NT2/D1 (cell line): ENCODE measurements at regions not wholly inside any gene's neighbourhood (a gene's known extent, or its start where the extent isn't known, plus 50 kb on each side); places are given as distances from the start of the nearest gene placed in this dataset.

Source experiments
- DNase-seq: peaks from one replicate; pipeline ENCODE4 v3.0.0-alpha.2; 2011; ENCODE audit warnings: low read depth, low spot score
- H3K27me3 ChIP-seq: 2 replicates; pipeline ENCODE4 v1.6.0; 2011; ENCODE audit warnings: mild to moderate bottlenecking; ENCODE audit not compliant: insufficient read length, insufficient read depth
- H3K36me3 ChIP-seq: 2 replicates; pipeline ENCODE4 v1.6.1; 2011; ENCODE audit warnings: mild to moderate bottlenecking, low read length, mixed read lengths; ENCODE audit not compliant: insufficient read depth, insufficient read length
- H3K4me1 ChIP-seq: 2 replicates; pipeline ENCODE4 v1.5.1; 2011; ENCODE audit not compliant: insufficient read depth, insufficient read length
- H3K4me3 ChIP-seq: 2 replicates; pipeline ENCODE4 v1.5.1; 2011; ENCODE audit warnings: low read depth; ENCODE audit not compliant: insufficient read length
- H3K9ac ChIP-seq: 2 replicates; pipeline ENCODE4 v1.6.0; 2011; ENCODE audit warnings: low read depth; ENCODE audit not compliant: insufficient read length
- H3K9me3 ChIP-seq: 2 replicates; pipeline ENCODE4 v1.5.1; 2011; ENCODE audit warnings: mild to moderate bottlenecking, low read length; ENCODE audit not compliant: insufficient read depth
- SUZ12 ChIP-seq: IDR thresholded peaks from 2 replicates; pipeline ENCODE4 v1.6.1; 2011; ENCODE audit not compliant: insufficient read length, insufficient read depth; ENCODE audit errors: extremely low read depth
- YY1 ChIP-seq: IDR thresholded peaks from 2 replicates; pipeline ENCODE4 v1.6.1; 2011; ENCODE audit not compliant: insufficient read length, insufficient read depth
- ZNF274 ChIP-seq: IDR thresholded peaks from 2 replicates; pipeline ENCODE4 v1.6.1; 2011; ENCODE audit warnings: mild to moderate bottlenecking, low read depth, low read length

GRCh38 chr14:42673963-42674362, 1067.3 kb downstream of the LRFN5 start:
- H3K4me1 ChIP-seq: no peaks in the 10 kb centered on the region
- no peak for DNase-seq
- H3K36me3 ChIP-seq: no peaks in the 10 kb centered on the region
- TF ChIP-seq YY1 (no peak), SUZ12 (no peak), ZNF274 (no peak)
- no peak overlapping the region for H3K9ac ChIP-seq
- H3K4me3 ChIP-seq: no peak overlapping the region
- no peaks in the 10 kb centered on the region for H3K9me3 ChIP-seq
- no peaks in the 10 kb centered on the region for H3K27me3 ChIP-seq

DNA sequence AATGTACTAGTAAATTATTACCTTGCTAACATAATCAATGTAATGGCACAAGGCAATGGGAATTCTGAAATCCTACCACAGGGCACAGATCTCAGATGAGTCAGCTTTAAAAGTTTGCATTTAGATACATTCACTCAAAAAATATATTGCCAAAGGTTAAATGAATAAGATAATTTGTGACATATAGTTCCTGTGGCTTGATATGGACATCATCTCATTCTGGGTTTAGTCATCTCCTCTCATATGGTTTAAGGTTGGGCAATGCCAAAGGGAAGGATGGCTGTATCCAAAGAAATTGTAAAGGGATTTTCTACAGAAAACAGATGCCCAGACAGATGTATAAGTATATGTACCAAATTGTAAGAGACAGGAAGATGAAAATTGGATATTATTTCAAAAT, 1065.0 kb downstream of the LRFN5 start:
- DNase-seq: no peak
- Histone ChIP-seq H3K9ac (no peak overlapping the region), H3K4me1 (no peaks in the 10 kb centered on the region), H3K4me3 (no peak overlapping the region), H3K9me3 (no peaks in the 10 kb centered on the region), H3K36me3 (no peaks in the 10 kb centered on the region), H3K27me3 (no peaks in the 10 kb centered on the region)
- no peak for TF ChIP-seq ZNF274
- no peak for TF ChIP-seq SUZ12
- no peak for TF ChIP-seq YY1

- DNase-seq: no peak
- Histone ChIP-seq H3K9ac (no peak overlapping the region), H3K4me1 (no peaks in the 10 kb centered on the region), H3K27me3 (no peaks in the 10 kb centered on the region), H3K36me3 (no peaks in the 10 kb centered on the region), H3K9me3 (peaks cover 6% of the 10 kb centered on the region; the same call in 1 of the 2 replicates), H3K4me3 (no peak overlapping the region)
- no peak for TF ChIP-seq ZNF274
- TF ChIP-seq YY1: no peak
- no peak for TF ChIP-seq SUZ12
Measured at GRCh38 chr14:42665083-42665482, 1058.4 kb downstream of the LRFN5 start.

- Histone ChIP-seq H3K9ac (no peak overlapping the region), H3K27me3 (no peaks in the 10 kb centered on the region), H3K4me3 (no peak overlapping the region), H3K9me3 (peaks cover 6% of the 10 kb centered on the region; the same call in 1 of the 2 replicates), H3K36me3 (no peaks in the 10 kb centered on the region), H3K4me1 (no peaks in the 10 kb centered on the region)
- no peak for TF ChIP-seq ZNF274
- TF ChIP-seq SUZ12: no peak
- DNase-seq: peak; percentile 1
Measured at GRCh38 chr14:42664190-42664589, 1057.5 kb downstream of the LRFN5 start.

GRCh38 chr14:42654707-42655106, 1048.0 kb downstream of the LRFN5 start:
- Histone ChIP-seq H3K4me3 (no peak overlapping the region), H3K27me3 (no peaks in the 10 kb centered on the region)
- TF ChIP-seq ZNF274 (no peak), YY1 (no peak), SUZ12 (no peak)

DNA sequence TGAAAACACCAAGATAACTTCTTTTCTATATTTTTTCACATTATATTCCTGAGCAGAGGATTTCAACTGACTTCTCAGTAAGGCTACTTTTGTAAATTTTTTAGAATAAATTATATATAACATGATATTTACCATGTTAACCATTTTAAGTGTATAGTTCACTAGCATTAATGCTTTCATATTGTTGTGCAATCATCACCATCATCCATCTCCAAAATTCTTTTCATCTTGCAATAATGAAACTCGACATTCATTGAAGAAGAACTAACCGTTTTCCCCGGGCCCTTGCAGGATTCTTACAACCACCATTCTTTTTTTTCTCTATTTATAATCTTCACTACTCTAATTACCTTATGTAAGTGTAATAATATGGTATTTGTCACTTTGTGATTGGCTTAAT, 1036.1 kb downstream of the LRFN5 start:
- no peaks in the 10 kb centered on the region for H3K4me1 ChIP-seq
- TF ChIP-seq SUZ12: no peak
- TF ChIP-seq YY1: no peak
- TF ChIP-seq ZNF274: no peak

More at GRCh38 chr14:42654707-42655106, 1048.0 kb downstream of the LRFN5 start:
- no peaks in the 10 kb centered on the region for H3K4me1 ChIP-seq
- no peaks in the 10 kb centered on the region for H3K36me3 ChIP-seq
- no peaks in the 10 kb centered on the region for H3K9me3 ChIP-seq
- H3K9ac ChIP-seq: no peak overlapping the region
- peak; percentile 28 for DNase-seq

GRCh38 chr14:42633504-42634095, 1026.9 kb downstream of the LRFN5 start:
- Histone ChIP-seq H3K9ac (no peak overlapping the region), H3K4me3 (no peak overlapping the region), H3K36me3 (no peaks in the 10 kb centered on the region), H3K9me3 (no peaks in the 10 kb centered on the region), H3K4me1 (no peaks in the 10 kb centered on the region), H3K27me3 (no peaks in the 10 kb centered on the region)
- TF ChIP-seq ZNF274 (no peak), YY1 (no peak), SUZ12 (no peak)
- no peak for DNase-seq

More for the DNA sequence above, 1036.1 kb downstream of the LRFN5 start:
- DNase-seq: no peak
- Histone ChIP-seq H3K36me3 (no peaks in the 10 kb centered on the region), H3K27me3 (no peaks in the 10 kb centered on the region), H3K9ac (no peak overlapping the region), H3K9me3 (no peaks in the 10 kb centered on the region), H3K4me3 (no peak overlapping the region)

DNA sequence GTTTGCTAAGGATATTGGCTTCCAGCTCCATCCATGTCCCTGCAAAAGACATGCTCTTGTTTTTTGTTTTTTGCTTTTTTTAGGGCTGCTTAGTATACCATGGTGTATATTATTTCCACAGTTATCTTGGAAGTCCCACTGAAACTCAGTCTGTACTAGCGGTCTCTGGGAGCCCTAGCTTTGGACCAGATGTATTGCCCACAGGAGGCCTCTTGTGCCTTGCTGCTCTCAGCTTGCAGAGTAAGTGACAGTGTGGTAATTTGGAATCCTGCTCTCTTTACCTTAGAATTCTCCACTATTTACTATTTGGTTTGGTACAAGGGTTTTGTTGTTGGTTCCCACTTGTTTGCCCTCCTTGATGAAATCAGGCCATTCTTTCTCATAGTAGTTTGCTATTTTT, 1022.9 kb downstream of the LRFN5 start:
- Histone ChIP-seq H3K9me3 (no peaks in the 10 kb centered on the region), H3K27me3 (no peaks in the 10 kb centered on the region), H3K4me1 (no peaks in the 10 kb centered on the region), H3K4me3 (no peak overlapping the region), H3K36me3 (no peaks in the 10 kb centered on the region), H3K9ac (no peak overlapping the region)
- no peak for TF ChIP-seq ZNF274
- no peak for TF ChIP-seq SUZ12
- no peak for TF ChIP-seq YY1
- no peak for DNase-seq
